ENCODE measurements at regions not wholly inside any gene's neighbourhood (a gene's known extent, or its start where the extent isn't known, plus 50 kb on each side); places are given as distances from the start of the nearest gene placed in this dataset.

DNA sequence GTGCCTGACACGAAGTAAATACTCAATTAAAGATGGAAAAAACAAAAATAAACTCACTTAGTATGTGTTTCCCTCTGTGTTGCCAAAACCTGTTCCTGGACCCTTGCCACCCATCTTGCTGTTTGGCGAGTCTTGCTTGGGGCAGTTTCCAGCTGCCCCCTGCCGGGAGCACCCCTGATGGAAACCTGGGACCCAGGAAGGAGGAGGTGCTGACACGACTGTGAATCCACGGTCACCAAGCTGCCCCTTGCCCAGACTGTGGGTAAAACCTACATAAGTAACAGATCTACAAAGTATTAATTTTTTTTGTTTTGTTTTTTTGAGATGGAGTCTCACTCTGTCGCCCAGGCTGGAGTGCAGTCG lies 50.1 kb upstream of the SIAH1 start:
- TF ChIP-seq CTCF (conservative IDR thresholded peaks at IDR 0.05; ENCODE audit: low read depth, low read length) (no peak), NFE2L2 (IDR thresholded peaks at IDR 0.05; ENCODE audit: low read depth, low read length) (no peak), MAFK (IDR thresholded peaks at IDR 0.05; ENCODE audit: low read depth, low read length) (no peak), RFX5 (IDR thresholded peaks at IDR 0.05; ENCODE audit: low read depth, low read length) (no peak), POLR2A (IDR thresholded peaks at IDR 0.05; ENCODE audit: low read depth, low read length) (no peak), RCOR1 (IDR thresholded peaks at IDR 0.05; ENCODE audit: insufficient replicate concordance, low read length) (no peak), CEBPB (IDR thresholded peaks at IDR 0.05; ENCODE audit: low read depth, low read length) (no peak), SMC3 (IDR thresholded peaks at IDR 0.05; ENCODE audit: low read depth, low read length) (no peak), MAZ (IDR thresholded peaks at IDR 0.05; ENCODE audit: borderline replicate concordance, low read depth, low read length) (no peak), BHLHE40 (IDR thresholded peaks at IDR 0.05; ENCODE audit: low read depth, low read length) (no peak)
- TF ChIP-seq, protein P1, sequence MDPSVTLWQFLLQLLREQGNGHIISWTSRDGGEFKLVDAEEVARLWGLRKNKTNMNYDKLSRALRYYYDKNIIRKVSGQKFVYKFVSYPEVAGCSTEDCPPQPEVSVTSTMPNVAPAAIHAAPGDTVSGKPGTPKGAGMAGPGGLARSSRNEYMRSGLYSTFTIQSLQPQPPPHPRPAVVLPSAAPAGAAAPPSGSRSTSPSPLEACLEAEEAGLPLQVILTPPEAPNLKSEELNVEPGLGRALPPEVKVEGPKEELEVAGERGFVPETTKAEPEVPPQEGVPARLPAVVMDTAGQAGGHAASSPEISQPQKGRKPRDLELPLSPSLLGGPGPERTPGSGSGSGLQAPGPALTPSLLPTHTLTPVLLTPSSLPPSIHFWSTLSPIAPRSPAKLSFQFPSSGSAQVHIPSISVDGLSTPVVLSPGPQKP (IDR thresholded peaks at IDR 0.05; ENCODE audit: borderline replicate concordance, low read depth, low read length): no peak

Data from IMR-90 (cell line).